ENCODE measurements at regions not wholly inside any gene's neighbourhood (a gene's known extent, or its start where the extent isn't known, plus 50 kb on each side); places are given as distances from the start of the nearest gene placed in this dataset.

- no peak for DNase-seq
- H3K27me3 ChIP-seq: no peaks in the 10 kb centered on the region
- no peak overlapping the region for H3K27ac ChIP-seq
- 61 to 69% methylated on average over 4 of the region's 4 CpGs for WGBS, 2 donors
- no peak for TF ChIP-seq CTCF (IDR thresholded peaks at IDR 0.05)
- TF ChIP-seq POLR2A (IDR thresholded peaks at IDR 0.05): no peak
- no peaks in the 10 kb centered on the region for H3K9me3 ChIP-seq
- no peaks in the 10 kb centered on the region for H3K4me1 ChIP-seq
- H3K4me3 ChIP-seq: no peak overlapping the region
- no peaks in the 10 kb centered on the region for H3K36me3 ChIP-seq
- intact Hi-C loops (cut with DNase I): no loop called here
Observed at GRCh38 chr4:10879411-10880110, 195.0 kb upstream of the CLNK start.

- H3K4me1 ChIP-seq: no peaks in the 10 kb centered on the region
- H3K4me3 ChIP-seq: no peak overlapping the region
- no peaks in the 10 kb centered on the region for H3K9me3 ChIP-seq
- no peak overlapping the region for H3K27ac ChIP-seq
- no peaks in the 10 kb centered on the region for H3K36me3 ChIP-seq
- no peak for TF ChIP-seq CTCF (IDR thresholded peaks at IDR 0.05)
- intact Hi-C loops (cut with DNase I): no loop called here
- DNase-seq: no peak
- 88 to 89% methylated on average over 2 of the region's 2 CpGs for WGBS, 2 donors
- H3K27me3 ChIP-seq: no peaks in the 10 kb centered on the region
Observed at GRCh38 chr4:10878861-10879260, 194.3 kb upstream of the CLNK start.

- Histone ChIP-seq H3K9me3 (no peaks in the 10 kb centered on the region), H3K27ac (no peak overlapping the region), H3K27me3 (no peaks in the 10 kb centered on the region), H3K4me1 (no peaks in the 10 kb centered on the region), H3K36me3 (no peaks in the 10 kb centered on the region), H3K4me3 (no peak overlapping the region)
- intact Hi-C loops (cut with DNase I): no loop called here
- no peak for DNase-seq
- no peak for TF ChIP-seq CTCF (IDR thresholded peaks at IDR 0.05)
- no peak for TF ChIP-seq POLR2A (IDR thresholded peaks at IDR 0.05)
Observed at GRCh38 chr4:10877076-10877475, 192.5 kb upstream of the CLNK start.

- DNase-seq: no peak
- Histone ChIP-seq H3K27ac (no peak overlapping the region), H3K4me3 (no peak overlapping the region), H3K4me1 (no peaks in the 10 kb centered on the region), H3K27me3 (no peaks in the 10 kb centered on the region), H3K9me3 (no peaks in the 10 kb centered on the region), H3K36me3 (no peaks in the 10 kb centered on the region)
- 65 to 85% methylated on average over 2 of the region's 2 CpGs for WGBS, 2 donors
- intact Hi-C loops (cut with DNase I): no loop called here
- TF ChIP-seq POLR2A (IDR thresholded peaks at IDR 0.05): no peak
- TF ChIP-seq CTCF (IDR thresholded peaks at IDR 0.05): no peak
Observed at GRCh38 chr4:10875144-10875799, 190.7 kb upstream of the CLNK start.

- DNase-seq: no peak
- Histone ChIP-seq H3K9me3 (no peaks in the 10 kb centered on the region), H3K4me1 (no peaks in the 10 kb centered on the region), H3K27me3 (no peaks in the 10 kb centered on the region), H3K4me3 (no peak overlapping the region), H3K27ac (no peak overlapping the region), H3K36me3 (no peaks in the 10 kb centered on the region)
- 70 to 82% methylated on average over 1 of the region's 1 CpG for WGBS, 2 donors
- TF ChIP-seq POLR2A (IDR thresholded peaks at IDR 0.05) (no peak), CTCF (IDR thresholded peaks at IDR 0.05) (no peak)
- intact Hi-C loops (cut with DNase I): no loop called here
Observed at GRCh38 chr4:10873809-10874208, 189.2 kb upstream of the CLNK start.
